ENCODE measurements at regions not wholly inside any gene's neighbourhood (a gene's known extent, or its start where the extent isn't known, plus 50 kb on each side); places are given as distances from the start of the nearest gene placed in this dataset.
"Not testable (repeated sequence)": the region's sequence is repeated elsewhere in the genome, so short reads cannot be mapped to it uniquely, and the experiment has no call there.

DNA sequence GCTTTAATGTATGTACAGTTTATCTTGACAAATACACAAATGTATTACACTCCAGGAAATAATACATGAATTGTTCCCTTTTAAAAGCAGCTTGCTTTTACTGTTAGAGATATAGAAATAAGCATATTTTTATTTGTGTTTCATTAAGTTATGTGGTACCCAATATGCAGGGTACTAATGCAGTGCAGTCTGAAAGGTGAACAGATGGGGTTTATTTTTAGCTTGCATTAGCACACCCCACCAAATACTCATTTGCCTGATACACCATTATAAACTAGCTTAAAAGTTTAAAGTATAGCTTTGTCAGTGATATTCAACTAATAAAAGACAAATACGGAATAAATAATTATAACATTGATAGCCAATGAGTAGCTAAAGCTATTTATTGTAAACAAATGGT, 394.7 kb upstream of the ZNF804A start:
- peak; percentile 13 for DNase-seq (ENCODE audit: low spot score)

DNA sequence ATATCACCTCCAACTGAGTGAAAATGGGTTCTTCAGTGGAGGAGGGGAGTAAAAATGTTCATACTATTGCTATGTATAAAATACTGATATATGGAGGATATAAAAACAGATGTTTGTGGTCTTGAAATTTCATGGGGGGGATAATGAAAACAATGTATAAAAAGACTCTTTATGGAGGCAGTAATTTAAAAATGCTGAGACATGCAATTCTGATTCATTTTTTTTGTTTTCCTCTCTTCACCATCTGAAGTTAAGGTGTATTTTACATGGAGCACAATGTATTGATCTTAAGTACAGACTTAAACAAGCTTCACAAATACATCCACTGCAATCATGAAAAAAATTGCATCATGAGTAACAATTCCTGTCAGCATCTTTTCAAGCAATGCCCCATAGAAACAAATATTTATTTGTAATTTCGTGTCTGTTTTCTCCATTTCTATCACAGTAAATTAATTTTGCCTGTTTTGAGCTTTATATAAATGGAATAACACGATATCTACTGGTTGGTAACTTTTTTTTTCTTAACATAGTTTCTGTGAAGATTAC, 393.2 kb upstream of the ZNF804A start:
- DNase-seq (ENCODE audit: low spot score) = no peak

DNA sequence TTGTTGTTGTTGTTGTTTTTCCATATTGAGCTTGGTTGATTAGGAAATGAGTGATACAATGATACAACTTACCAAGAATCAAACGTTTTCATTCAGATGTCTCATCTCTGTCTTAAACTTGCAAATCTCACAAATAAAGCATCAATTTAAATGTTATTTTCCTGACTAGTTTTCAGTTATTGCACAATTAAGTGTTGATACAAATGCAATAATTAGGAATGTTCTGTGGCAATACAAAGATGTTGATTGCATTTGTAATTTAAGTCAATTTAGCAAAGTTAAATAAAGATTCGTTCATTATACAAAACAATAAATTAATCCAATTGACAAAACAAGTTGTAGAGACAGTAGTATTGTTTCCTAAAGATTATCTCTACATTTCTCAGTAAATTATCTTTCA, 392.3 kb upstream of the ZNF804A start:
- no peak for DNase-seq (ENCODE audit: low spot score)

DNA sequence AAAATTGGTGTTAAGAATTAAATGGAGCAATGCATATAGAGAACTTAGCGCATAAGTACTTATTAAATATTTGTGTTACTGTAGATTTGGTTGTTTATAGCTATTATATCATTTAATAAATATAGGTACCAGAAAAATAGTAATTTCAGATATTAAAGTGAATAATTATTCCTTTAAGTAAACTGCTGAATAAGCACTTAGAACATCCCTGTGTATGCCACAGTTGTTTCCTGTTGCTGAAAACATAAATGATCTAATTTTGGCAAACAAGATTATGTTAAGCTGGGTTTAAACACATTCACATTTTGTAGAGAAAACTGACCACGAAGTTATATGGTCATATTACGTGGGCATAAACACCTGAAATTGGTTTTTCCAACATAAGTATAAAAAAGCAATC, 388.0 kb upstream of the ZNF804A start:
- DNase-seq (ENCODE audit: low spot score) = no peak

DNA sequence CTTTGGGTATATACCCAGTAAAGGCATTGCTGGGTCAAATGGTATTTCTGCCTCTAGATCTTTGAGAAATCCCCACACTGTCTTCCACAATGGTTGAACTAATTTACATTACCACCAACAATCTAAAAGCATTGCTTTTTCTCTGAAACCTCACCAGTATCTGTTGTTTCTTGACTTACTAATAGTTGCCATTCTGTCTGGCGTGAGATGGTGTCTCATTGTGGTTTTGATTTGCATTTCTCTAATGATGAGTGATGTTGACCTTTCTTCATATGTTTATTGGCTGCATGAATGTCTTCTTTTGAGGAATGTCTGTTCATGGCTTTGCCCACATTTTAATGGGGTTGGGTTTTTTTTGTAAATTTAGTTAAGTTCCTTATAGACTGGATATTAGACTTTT, 382.6 kb upstream of the ZNF804A start:
- DNase-seq (ENCODE audit: low spot score) = no peak

DNA sequence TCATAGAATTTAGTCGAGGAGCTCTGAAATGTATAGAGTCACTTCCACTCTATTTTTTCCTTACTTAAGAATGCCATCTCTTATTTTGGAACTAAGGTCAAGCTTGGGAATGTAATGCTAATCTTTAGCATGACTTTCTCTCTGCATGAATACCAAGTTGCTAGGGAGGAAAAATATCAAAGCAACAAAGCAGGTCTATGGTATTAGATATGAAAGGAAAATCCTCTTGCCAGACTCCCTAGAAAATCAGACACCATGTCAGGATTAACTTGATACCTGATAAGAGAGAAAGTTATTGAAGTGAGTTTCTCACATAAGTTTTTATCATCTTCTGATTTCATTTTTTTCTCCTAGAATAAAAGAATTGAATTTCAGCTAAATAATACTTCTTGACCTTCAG, 341.7 kb upstream of the ZNF804A start:
- no peak for DNase-seq (ENCODE audit: low spot score)

DNA sequence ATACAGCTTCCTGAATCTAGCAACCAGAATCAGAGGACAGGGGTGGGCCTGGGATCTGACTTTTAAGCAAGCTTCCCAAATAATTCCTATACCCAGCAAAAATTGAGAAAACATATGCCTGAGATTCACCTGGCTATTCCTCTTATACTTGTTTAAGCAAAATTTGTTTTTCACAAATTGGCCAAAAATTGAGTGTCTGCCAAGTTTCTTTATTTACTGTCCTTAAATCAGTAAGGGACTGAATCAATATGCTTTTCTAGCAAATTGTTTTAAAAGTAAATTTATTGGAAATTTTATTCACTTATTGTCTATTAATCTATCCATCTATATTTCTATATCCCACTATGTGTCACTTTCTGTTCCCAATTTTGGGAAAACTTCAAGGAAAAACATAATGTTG, 337.0 kb upstream of the ZNF804A start:
- DNase-seq (ENCODE audit: low spot score) = no peak

DNA sequence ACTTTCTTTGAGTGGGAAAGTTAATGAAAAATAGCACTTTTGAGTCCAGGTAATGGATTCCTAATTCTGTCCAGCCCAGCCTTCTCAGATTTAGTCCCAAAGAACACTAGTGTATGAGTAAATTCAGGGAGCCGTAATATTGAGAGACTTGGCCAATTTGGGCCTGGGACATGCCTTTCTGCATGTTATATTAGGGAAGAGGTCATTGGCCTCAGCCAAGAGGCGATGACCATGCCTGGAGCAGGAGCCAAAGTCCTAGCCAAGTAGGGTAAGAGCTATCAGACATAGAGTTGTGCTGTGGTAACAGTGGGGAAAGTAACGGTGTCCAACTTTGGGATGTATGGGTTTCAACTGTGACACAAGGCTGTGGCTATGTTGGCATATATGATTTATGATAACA, 336.5 kb upstream of the ZNF804A start:
- no peak for DNase-seq (ENCODE audit: low spot score)

DNA sequence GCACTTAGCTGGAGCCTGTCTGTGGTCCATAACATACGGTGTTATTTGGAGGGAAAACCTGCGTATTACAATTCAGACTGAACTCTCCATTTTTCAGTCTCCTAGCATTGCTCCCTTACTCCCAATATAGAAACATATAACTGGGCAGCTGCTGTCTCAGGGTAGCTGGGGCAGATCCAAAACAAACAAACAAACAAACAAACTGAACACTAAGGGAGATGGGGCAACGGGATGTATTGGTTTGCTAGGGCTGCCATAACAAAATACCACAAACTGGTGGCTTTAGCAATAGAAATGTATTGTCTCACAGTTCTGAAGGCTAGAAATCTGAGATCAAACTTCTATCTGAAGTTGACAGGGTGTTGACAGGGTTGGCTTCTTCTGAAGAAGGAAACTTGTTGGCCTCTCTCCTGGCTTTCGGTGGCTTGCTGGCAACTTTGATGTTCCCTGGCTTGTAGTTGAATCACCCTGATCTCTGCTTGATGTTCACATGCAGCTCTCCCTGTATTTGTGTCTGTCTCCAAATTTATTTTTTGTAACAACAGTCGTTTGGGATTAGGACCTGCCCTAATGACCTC, 329.3 kb upstream of the ZNF804A start:
- no peak for DNase-seq (ENCODE audit: low spot score)

DNA sequence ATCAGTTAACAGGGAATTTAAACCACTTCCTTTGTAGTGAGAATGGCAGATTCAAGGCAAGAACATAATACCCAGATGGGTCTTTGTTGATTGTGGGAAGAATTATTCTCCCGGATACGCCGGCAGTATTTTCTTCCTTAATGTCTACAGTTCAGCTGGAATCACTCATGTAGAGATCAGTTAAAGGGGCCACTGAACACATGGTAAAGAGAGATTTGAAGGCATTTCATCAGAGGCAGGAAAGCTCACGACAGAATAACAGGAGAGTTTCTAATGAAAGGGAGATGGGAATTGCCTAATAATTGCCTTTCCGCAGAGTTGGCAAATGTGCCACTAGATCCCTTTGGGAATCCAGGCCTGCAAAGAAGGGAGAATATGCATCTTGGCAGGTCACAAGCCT, 327.7 kb upstream of the ZNF804A start:
- DNase-seq (ENCODE audit: low spot score) = no peak

DNA sequence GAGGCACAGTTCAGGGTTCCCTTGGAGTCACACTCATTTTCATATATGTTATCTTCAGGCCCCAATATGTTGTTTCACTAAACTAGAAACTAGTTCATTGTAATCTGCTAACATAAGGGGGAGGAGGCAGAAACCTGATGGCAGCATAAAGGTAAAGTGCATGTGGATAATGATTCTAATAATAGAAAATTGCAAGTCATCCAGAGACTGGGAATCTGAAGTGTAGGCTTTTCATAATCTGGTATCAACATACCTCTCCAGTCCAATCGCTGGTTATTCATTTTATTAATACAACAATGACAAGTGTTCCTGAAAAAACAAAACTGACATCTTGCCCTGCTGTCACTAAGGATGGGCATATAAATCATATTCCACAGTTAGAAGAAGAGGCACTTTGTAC, 326.3 kb upstream of the ZNF804A start:
- no peak for DNase-seq (ENCODE audit: low spot score)

DNA sequence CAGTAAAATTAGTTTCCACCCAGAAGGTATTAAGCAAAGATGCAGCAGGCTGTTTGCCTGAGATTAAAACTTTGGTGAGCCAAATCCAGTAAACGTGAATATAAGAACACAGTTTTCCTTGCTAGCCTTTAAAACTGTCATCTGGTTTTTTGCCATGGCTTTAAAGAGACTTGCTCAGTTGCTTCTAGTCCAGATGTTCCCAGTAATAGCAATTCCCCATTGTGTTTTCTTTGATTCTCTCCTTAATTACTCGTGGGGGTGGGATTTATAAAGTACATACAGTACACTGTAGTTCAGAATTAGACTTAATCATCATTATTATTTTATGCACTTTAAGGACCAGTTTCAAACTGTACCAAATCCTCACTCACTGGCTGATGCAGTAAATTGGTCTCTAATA, 303.5 kb upstream of the ZNF804A start:
- DNase-seq (ENCODE audit: low spot score) = no peak

DNA sequence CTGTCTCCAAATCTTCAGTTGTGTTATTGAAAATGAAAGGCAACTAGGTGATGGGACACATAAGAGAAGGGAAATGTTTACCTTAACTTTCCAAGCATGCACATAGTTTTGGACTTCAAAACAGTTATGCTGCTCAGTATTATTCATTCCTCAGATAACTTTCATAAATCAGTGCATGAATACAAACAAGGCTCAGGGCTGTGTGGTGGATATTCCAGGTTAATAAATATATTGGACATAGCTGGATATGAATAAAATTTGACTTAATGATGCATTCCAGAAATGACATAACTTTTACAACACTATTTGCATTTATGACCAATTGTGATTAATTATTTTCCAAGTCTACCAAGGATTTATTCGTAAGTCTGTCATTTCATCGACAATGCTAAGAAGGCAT, 301.2 kb upstream of the ZNF804A start:
- DNase-seq (ENCODE audit: low spot score) = no peak

DNA sequence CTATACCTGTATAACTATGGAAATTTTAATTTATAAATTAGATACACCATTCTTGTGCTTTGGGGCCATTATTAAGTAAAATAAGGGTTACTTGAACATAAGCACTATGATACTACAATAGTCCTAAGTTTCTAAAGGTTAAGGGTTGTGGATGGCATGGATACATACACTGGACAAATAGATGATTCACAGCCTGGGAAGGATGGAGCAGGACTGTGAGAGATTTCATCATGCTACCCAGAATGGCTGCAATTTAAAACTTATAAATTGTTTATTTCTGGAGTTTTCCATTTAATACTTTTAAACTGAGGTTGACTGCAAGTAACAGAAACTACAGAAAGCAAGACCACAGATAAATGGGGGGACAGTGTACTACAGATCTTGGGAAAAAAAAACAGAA, 295.8 kb upstream of the ZNF804A start:
- DNase-seq (ENCODE audit: low spot score) = no peak

DNA sequence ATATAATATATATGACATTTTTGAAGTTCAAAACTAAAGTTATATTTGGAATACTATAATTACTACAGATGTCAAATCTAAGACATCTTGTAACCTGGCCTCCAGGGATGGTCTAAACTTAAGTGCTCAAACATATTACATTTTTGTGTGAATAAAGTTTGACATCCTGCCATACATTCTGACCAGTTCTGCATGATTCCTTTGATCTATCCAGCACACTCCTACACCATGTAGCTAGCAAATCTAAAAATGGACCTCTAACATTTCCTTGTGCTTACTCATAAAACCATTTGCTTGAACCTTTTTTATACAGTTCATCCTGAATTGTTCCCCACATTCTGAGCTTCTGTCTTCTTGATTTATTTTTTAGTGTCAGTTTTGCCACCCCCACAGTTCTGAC, 294.3 kb upstream of the ZNF804A start:
- DNase-seq (ENCODE audit: low spot score) = no peak

DNA sequence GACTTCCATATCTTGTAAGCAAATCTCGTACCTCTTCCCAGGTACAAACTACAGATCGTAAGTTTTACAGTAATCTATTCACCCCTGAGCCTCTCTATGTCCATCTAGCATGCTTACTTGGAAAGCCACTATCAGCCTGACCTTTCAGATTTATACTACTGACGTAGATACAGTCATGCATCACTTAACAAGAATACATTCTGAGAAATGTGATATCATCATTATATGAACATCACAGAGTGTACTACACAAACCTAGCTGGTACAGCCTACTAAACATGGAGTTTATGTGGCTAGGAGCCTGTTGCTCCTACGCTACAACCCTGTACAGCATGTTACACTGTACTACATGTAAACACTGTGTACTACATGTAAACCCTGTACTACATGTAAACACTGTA, 293.2 kb upstream of the ZNF804A start:
- DNase-seq (ENCODE audit: low spot score) = no peak

DNA sequence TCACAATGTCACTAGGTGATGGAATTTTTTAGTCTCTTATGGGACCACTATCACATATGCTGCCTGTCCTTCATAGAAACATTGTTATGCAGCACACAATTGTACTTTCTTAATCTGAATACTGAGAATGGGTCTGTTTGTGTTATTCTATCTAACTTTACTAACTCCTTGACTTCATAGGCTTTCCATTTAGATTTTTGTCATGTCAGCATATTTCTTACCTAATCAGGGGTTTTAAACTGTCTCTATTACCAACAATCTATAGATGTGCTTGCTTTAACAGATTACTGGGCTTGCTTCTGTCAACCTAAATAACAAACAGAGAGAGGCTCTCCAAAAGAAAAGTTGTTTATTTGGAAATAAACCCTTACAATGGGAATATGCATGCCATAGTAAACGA, 289.6 kb upstream of the ZNF804A start:
- DNase-seq (ENCODE audit: low spot score) = no peak

DNA sequence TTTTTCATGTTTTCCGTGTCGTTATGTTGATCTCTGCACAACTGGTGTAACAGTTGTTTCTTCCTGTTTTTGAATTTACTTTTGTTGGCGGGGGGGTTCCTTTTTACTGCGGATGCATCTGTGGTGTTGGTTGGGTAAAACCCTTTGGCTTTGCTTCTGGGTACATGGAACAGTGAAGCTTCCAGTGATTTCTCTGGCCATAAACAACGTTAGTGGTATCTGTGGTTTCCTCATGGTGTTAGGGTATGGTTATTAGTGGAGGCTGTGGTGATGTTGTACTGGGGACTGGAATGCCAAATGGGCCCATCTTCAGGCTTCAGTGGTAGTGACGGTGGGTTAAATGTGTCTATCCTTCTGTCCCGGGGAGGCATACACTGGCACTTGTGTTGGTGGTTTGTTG, 285.4 kb upstream of the ZNF804A start:
- no peak for DNase-seq (ENCODE audit: low spot score)

DNA sequence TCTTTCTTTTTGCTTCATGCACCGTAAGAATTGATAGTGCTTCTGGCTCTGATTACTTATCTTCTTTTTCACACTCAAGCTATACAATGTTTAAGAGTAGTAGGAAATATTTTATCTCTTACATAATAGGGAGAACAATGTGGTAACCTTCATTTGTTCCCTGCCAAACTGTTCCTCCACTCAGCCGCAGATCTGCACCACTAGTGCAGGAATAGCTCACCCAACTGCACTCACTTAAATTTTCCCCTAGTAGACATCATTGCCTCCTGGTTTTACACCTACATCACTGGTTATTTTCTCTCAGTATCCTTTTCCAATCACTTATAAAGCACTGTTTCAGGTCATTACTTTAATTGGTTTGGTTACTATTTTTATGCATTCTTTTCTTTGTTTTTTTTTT, 283.5 kb upstream of the ZNF804A start:
- DNase-seq (ENCODE audit: low spot score) = no peak

DNA sequence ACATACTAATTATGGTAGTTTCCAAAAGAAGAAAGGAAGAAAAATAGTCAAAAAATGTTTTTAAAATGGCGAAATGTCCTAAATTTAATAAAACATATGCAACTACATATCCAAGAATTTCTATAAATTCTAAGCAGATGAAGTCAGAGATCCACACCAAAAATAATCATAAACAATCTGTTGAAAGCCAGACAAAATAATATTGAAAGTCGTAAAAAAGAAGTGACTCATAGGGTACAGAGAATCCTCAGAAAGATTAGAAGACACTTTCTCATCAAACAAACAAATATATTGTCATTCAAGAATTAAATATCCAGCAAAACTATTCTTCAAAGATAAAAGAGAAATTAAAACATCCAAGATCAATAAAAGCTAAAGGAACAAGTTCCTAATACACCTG, 281.4 kb upstream of the ZNF804A start:
- DNase-seq (ENCODE audit: low spot score) = no peak

DNA sequence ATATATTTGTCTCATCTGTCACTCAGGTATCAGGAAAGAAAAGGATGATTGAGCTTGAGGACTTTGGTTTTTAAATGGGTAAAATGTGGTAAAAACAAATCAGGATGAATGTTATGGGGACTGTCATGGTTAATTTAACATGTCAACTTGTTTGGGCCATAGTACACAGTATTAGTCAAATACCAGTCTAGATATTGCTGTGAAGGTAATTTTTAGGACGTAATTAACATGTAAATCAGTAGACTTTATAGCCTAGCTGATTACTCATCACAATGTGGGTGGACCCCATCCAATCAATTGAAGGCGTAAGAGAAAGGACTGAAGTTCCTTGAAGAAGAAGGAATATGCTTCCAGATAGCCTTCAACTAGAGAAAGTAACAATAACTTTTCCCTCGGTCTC, 275.7 kb upstream of the ZNF804A start:
- DNase-seq (ENCODE audit: low spot score) = no peak

DNA sequence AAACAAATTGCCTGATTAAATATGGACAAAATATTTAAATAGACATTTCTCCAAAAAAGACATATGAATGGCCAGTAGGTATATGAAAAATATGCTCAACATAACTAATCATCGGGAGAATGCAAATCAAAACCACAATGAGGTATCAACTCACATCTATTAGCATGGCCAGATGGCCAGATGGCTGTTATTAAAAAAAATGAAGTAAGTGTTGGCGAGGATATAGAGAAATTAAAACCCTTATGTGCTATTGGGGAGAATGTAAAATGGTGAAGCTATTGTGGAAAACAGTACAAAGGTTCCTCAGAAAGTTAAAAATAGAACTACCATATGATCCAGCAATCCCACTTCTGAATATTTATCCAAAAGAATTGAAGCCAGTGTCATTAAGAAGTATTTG, 272.3 kb upstream of the ZNF804A start:
- DNase-seq (ENCODE audit: low spot score) = peak; percentile 83

DNA sequence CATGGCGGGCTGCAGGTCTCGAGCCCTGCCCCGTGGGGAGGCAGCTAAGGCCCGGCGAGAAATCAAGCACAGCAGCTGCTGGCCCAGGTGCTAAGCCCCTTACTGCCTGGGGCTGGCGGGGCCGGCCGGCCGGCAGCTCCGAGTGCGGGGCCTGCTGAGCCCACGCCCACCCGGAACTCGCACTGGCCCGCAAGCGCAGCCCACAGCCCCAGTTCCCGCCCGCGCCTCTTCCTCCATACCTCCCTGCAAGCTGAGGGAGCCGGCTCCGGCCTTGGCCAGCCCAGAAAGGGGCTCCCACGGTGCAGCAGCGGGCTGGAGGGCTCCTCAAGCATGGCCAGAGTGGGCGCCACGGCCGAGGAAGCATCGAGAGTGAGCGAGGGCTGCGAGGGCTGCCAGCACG, 270.5 kb upstream of the ZNF804A start:
- DNase-seq (ENCODE audit: low spot score) = not testable (repeated sequence)

DNA sequence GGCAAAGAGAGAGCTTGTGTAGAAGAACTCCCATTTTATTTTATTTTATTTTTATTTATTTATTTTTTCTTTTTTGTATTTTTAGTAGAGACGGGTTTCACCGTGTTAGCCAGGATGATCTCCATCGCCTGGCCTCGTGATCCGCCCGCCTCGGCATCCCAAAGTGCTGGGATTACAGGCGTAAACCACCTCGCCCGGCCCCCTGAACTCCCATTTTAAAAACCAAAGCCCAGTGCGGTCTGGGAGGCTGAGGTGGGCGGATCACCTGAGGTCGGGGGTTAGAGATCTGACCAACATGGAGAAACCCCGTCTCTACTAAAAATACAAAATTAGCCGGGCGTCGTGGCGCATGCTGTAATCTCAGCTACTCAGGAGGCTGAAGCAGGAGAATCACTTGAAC, 267.8 kb upstream of the ZNF804A start:
- DNase-seq (ENCODE audit: low spot score) = not testable (repeated sequence)

DNA sequence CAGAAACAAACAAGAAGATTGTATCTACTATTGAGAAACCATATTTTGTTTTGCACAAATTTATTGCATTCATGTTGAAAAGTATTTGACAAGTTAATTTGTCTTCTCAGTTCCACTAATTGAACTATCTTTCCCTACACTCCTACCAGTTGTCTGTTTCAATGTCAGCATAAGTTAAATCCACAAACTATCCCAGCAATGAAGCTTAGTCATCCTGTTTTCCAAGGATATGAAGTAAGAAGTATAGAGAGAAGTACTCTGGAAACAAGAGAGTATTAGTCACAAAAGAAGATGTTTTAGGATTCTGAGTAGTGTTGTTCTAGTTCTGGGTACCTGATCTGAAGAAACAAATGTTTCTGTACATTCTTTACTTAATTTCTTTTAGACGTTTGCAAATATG, 261.6 kb upstream of the ZNF804A start:
- no peak for DNase-seq (ENCODE audit: low spot score)
